Common myeloid progenitor, CD34-positive (primary cell): ENCODE measurements at regions not wholly inside any gene's neighbourhood (a gene's known extent, or its start where the extent isn't known, plus 50 kb on each side); places are given as distances from the start of the nearest gene placed in this dataset.

Experiments
- CTCF ChIA-PET: fragments of 350-600 bp; sonication (Branson Sonifier 250); formaldehyde crosslinking; loops from one replicate; lab custom pipeline; 2021; ENCODE audit warnings: antibody characterized with exemption; lab: Charles Lee
- POLR2A ChIA-PET: fragments of 350-600 bp; sonication (Branson Sonifier 250); formaldehyde crosslinking; loops from one replicate; lab custom pipeline; 2021; ENCODE audit warnings: antibody characterized with exemption; lab: Charles Lee
- DNase-seq, 3 donors: peaks; one replicate each; pipeline versions ENCODE4 v3.0.0 to v3.0.0-alpha.2; 2013
- H3K27ac ChIP-seq, 2 experiments: 1 replicate in 1 of 2; 2 replicates in 1 of 2; pipeline ENCODE4 v1.7.0; 2013; ENCODE audit warnings: inconsistent platforms in 2 of 2, low read length in 2 of 2, mild to moderate bottlenecking in 2 of 2, low read depth in 1 of 2, moderate library complexity in 1 of 2; ENCODE audit not compliant: severe bottlenecking in 2 of 2, insufficient read depth in 1 of 2, poor library complexity in 1 of 2
- H3K27me3 ChIP-seq, 5 experiments: replicated peaks in 2 of 5; 1 replicate in 3 of 5; 2 replicates in 2 of 5; pipeline versions ENCODE4 v1.6.1 to v1.7.0; 2013; ENCODE audit warnings: low read length in 4 of 5, mild to moderate bottlenecking in 2 of 5, moderate library complexity in 2 of 5, inconsistent platforms in 1 of 5; ENCODE audit not compliant: insufficient read depth in 5 of 5, control insufficient read depth in 4 of 5
- H3K36me3 ChIP-seq, 4 experiments: 1 replicate in 2 of 4; 2 replicates in 2 of 4; pipeline versions ENCODE4 v1.6.1 to v1.7.0; 2013; ENCODE audit warnings: low read length in 3 of 4, control low read depth in 1 of 4, mild to moderate bottlenecking in 1 of 4; ENCODE audit not compliant: control insufficient read depth in 4 of 4, insufficient read depth in 4 of 4
- H3K4me1 ChIP-seq, 4 experiments: 1 replicate in 3 of 4; 2 replicates in 1 of 4; pipeline versions ENCODE4 v1.6.1 to v1.7.1; 2013; ENCODE audit warnings: low read length in 3 of 4, mild to moderate bottlenecking in 3 of 4, control low read depth in 1 of 4, inconsistent platforms in 1 of 4, moderate library complexity in 1 of 4; ENCODE audit not compliant: control insufficient read depth in 4 of 4, insufficient read depth in 4 of 4; ENCODE audit errors: control extremely low read depth in 1 of 4
- H3K4me3 ChIP-seq, 7 experiments: 1 replicate in 4 of 7; 2 replicates in 3 of 7; pipeline versions ENCODE4 v1.5.1 to v1.7.0; 2013; ENCODE audit warnings: mild to moderate bottlenecking in 7 of 7, low read length in 6 of 7, moderate library complexity in 6 of 7, inconsistent platforms in 2 of 7, low read depth in 2 of 7, control low read depth in 1 of 7; ENCODE audit not compliant: insufficient read depth in 4 of 7, control insufficient read depth in 1 of 7; ENCODE audit errors: extremely low read depth in 1 of 7
- H3K9me3 ChIP-seq, 5 experiments: 1 replicate in 4 of 5; 2 replicates in 1 of 5; pipeline versions ENCODE4 v1.6.1 to v1.7.1; 2013; ENCODE audit warnings: low read length in 4 of 5, mild to moderate bottlenecking in 2 of 5, inconsistent platforms in 1 of 5, low read depth in 1 of 5, moderate library complexity in 1 of 5; ENCODE audit not compliant: control insufficient read depth in 4 of 5, insufficient read depth in 2 of 5; ENCODE audit errors: control extremely low read depth in 1 of 5
- WGBS: methylation state at CpG from one replicate; pipeline ENCODE4 v1.1.5; 2013; ENCODE audit not compliant: insufficient coverage; 5-methylcytosine and 5-hydroxymethylcytosine counted together

DNA sequence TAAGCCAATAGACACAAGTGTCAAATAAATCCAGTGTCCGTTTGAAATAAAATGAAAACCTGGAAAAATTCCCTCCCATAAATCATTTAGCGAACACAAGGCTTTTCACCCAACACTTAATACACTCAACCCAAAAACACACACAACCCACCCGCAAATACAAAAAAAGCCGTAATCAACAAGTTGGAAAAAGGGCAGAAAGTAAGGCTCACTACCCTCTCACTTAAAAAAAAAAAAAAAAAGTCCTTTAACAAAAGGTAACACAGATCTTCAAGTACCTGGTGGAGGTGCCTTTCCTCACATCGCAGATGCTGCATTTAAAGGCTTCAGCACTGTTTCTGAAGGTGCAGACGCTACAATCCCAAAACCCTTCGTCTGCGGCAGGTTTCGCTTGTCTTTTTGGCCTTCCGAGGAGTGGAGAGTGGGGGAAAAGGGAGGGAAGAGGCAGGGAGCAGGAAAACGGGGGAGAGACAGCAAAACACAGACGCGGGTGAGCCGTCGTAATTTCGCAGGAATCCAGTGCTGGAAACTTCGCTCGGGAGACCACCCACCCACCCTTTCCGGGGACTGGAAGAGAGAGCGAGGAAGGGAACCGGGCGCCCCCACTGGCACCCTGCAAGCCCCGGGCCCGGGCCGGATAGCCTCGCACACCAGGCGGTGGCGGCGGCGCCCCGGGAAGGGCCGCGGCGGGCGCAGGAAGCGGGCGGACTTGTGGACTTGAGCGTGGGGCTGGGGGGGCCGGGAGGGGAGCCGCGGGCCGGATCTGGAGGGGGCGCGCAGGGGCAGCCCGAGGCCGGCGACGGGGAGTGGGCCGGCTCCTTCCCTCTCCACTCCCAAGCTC lies 401.8 kb downstream of the SHQ1 start, which contains the start of gene RYBP:
Gene RYBP, minus strand, starts transcription at position 404 of the 841 bp plus-strand sequence.
- ChIA-PET CTCF (interaction anchor here (0.8 to 1.0 kb wide), 4 partner anchors 60 to 372 kb away, joined by 3 read pairs; no protein-coding TSS in a partner anchor), POLR2A (interaction anchor here (0.7 to 1.2 kb wide), 6 partner anchors 8 to 346 kb away, joined by 3 to 4 read pairs (median 3); no protein-coding TSS in a partner anchor)
- no peaks in the 10 kb centered on the region for H3K27me3 ChIP-seq
- peaks cover 0 to 5% (median 2%) of the 10 kb centered on the region in 4 experiments for H3K36me3 ChIP-seq
- H3K4me1 ChIP-seq = peaks cover 21 to 49% (median 37%) of the 10 kb centered on the region in 4 experiments
- peak within 1 kb of the TSS; percentile 81 to 91 for H3K27ac ChIP-seq
- peak within 1 kb of the TSS; percentile 87 to 99 (median 96) for H3K4me3 ChIP-seq
- WGBS = 0% methylated on average over 17 of the region's 49 CpGs
- H3K9me3 ChIP-seq = no peaks in the 10 kb centered on the region
- peak in 2 of 3 donors; percentile 40 to 53 for DNase-seq

DNA sequence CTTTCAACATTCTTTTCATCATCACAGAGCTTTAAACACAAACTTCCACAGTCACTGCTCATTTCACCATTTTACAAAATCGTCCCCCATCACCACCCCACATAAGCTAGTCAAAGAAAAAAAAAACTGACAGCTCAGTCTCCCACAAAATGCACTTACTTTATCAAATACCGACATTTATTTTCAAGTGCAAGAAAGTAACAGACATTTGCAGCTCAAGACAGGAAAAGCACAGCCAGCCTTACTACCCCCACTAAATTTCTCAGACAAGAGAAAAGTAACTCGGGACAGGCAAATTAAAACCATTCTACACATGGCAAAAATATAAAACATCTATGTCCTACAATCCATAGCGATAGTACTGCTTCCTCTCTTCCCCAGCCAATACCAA lies 402.4 kb downstream of the SHQ1 start:
- ChIA-PET POLR2A (interaction anchor here (0.6 to 1.0 kb wide), 4 partner anchors 30 to 345 kb away, joined by 3 to 12 read pairs (median 4); no protein-coding TSS in a partner anchor), CTCF (interaction anchor here (0.8 to 0.9 kb wide), 3 partner anchors 59 to 330 kb away, joined by 3 read pairs; no protein-coding TSS in a partner anchor)
- no peak for DNase-seq
- Histone ChIP-seq H3K36me3 (peaks cover 0 to 5% (median 2%) of the 10 kb centered on the region in 4 experiments), H3K27me3 (no peaks in the 10 kb centered on the region), H3K4me3 (peak overlapping the region in 6 of 7 experiments; percentile 92 to 99 (median 97)), H3K27ac (peak overlapping the region; percentile 81 to 91), H3K4me1 (peaks cover 26 to 55% (median 43%) of the 10 kb centered on the region in 4 experiments), H3K9me3 (no peaks in the 10 kb centered on the region)
- 0% methylated on average over 4 of the region's 4 CpGs for WGBS

DNA sequence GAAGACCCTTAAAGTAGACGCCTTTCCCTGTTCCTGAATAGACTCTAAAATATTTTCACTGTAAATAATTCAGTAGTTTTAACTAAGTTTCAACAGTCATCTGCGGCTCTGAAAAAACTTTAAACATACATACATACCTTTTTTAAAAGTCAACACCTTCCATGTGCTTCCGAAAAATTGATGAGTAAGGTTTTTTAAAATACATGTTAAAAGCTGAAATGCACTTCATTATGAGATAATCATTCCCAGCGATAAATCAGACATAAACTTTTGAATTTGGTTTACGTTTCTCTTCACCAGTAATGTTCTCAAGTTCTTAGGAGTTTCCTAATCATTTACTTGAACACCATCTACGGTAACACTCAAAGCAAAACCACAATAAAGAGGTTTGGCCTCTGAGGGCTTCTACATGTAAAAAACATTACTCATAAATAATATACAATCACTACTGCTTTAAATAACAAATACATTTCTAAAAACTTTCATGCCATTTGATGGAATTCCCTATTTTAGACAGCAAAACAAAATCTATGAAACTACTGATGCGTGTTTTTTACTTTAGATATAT lies 403.5 kb downstream of the SHQ1 start:
- Histone ChIP-seq H3K9me3 (no peaks in the 10 kb centered on the region), H3K27me3 (no peaks in the 10 kb centered on the region), H3K27ac (peak overlapping the region in 1 of 2 experiments; percentile 91), H3K36me3 (peaks cover 0 to 5% (median 2%) of the 10 kb centered on the region in 4 experiments), H3K4me1 (peaks cover 35 to 66% (median 51%) of the 10 kb centered on the region in 4 experiments), H3K4me3 (peak overlapping the region in 6 of 7 experiments; percentile 28 to 99 (median 96))
- ChIA-PET POLR2A (interaction anchor here (0.6 kb wide), 3 partner anchors 160 to 659 kb away, joined by 3 to 5 read pairs (median 3); no protein-coding TSS in a partner anchor), CTCF (no interaction called here)
- 0% methylated on average over 1 of the region's 7 CpGs for WGBS
- peak in 2 of 3 donors; percentile 55 to 60 for DNase-seq

DNA sequence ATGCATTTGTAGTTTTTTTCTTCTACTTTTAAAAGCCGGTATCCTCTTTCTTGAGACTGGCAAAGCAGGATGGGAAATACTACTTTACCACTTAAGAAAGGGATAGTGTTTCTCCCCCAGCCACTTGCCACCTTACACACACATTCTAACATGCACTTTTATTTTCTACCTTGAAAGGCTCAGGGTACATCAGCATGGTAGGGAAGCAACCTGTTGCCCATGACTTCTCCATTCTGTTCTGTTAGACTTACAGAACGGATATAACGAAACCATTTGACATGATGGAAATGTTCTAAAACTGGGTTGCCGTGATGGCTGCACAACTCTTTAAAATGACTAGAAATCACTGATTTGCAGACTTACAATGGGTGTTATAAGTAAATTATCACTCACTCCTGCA lies 405.5 kb downstream of the SHQ1 start:
- Histone ChIP-seq H3K4me3 (peak overlapping the region in 1 of 7 experiments; percentile 12), H3K36me3 (peaks cover 2 to 21% (median 10%) of the 10 kb centered on the region in 4 experiments), H3K27ac (no peak overlapping the region), H3K4me1 (peaks cover 45 to 85% (median 65%) of the 10 kb centered on the region in 4 experiments), H3K9me3 (no peaks in the 10 kb centered on the region), H3K27me3 (no peaks in the 10 kb centered on the region)
- peak in 2 of 3 donors; percentile 57 to 62 for DNase-seq
- POLR2A ChIA-PET = interaction anchor here (0.9 kb wide), 1 partner anchor 25 kb away, joined by 3 read pairs; no protein-coding TSS in a partner anchor
- WGBS = 72% methylated on average over 3 of the region's 4 CpGs
- CTCF ChIA-PET = interaction anchor here (0.6 to 2.1 kb wide), 2 partner anchors 90 to 95 kb away, joined by 3 to 5 read pairs; no protein-coding TSS in a partner anchor

DNA sequence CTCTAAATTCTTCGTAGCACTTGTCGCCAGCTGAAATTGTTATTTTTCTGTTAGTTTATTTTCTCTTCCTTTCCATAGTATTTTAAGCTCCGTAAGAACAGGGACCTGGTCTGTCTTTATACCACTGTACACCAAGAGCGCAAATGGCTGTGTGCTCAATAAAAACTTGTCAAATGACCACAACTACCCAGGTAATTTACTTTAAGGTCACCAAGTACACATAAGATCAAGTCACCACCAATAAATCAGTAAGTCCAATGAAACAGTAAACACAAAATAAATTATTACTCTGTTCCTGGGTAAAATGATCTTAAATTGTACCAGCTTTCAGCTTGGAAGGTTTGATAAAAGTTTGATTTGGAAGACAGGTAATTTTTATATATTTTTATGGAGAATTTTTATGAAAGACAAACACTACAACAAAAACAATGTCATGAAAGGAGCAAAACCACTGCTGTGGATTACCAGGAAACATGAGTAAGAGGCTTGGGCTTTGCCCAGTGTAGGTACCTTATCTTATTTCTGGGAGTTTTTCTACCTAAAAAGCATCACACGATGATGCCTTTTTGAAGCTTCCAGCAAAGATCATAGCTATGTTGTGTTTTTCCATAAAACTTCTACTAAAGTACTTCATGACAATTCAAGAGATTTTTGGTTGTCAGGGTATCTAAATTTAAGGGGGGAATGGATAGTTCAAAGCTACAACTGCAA lies 406.8 kb downstream of the SHQ1 start:
- no peak for DNase-seq
- Histone ChIP-seq H3K36me3 (peaks cover 4 to 21% (median 11%) of the 10 kb centered on the region in 4 experiments), H3K27me3 (no peaks in the 10 kb centered on the region), H3K4me1 (peaks cover 45 to 83% (median 64%) of the 10 kb centered on the region in 4 experiments), H3K27ac (peak overlapping the region in 1 of 2 experiments; percentile 50), H3K9me3 (no peaks in the 10 kb centered on the region), H3K4me3 (no peak overlapping the region)
- 60% methylated on average over 1 of the region's 5 CpGs for WGBS
- ChIA-PET POLR2A (interaction anchor here (0.6 to 1.0 kb wide), 2 partner anchors 39 to 248 kb away, joined by 3 read pairs; no protein-coding TSS in a partner anchor), CTCF (interaction anchor here (0.6 to 2.1 kb wide), 12 partner anchors 8 to 566 kb away, joined by 3 to 7 read pairs (median 4); no protein-coding TSS in a partner anchor)

DNA sequence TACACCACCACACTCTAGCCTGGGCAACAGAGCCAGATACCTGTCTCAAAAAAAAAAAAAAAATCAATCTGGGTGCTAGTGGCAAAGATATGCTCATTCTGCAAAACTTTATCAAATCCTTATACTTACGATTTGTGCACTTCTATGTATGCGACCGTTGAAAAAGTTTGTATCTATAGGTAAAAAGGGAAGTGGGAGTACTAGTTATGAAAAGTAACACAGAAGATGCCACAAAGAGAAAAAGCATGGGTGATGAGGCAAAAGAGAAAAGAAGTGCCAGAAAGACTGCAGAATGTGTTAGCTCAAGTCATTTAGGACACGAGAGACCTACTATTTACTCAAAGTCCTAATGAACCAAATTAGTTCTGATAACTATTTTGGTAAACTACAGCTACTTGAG lies 407.8 kb downstream of the SHQ1 start:
- Histone ChIP-seq H3K9me3 (no peaks in the 10 kb centered on the region), H3K4me3 (no peak overlapping the region), H3K4me1 (peaks cover 39 to 81% (median 60%) of the 10 kb centered on the region in 4 experiments), H3K27ac (no peak overlapping the region), H3K27me3 (no peaks in the 10 kb centered on the region), H3K36me3 (peaks cover 4 to 21% (median 11%) of the 10 kb centered on the region in 4 experiments)
- ChIA-PET POLR2A (interaction anchor here (0.6 to 1.0 kb wide), 2 partner anchors 38 to 249 kb away, joined by 3 read pairs; no protein-coding TSS in a partner anchor), CTCF (interaction anchor here (0.7 to 1.2 kb wide), 4 partner anchors 15 to 565 kb away, joined by 3 to 4 read pairs (median 3); no protein-coding TSS in a partner anchor)
- 59% methylated on average over 3 of the region's 4 CpGs for WGBS
- DNase-seq = peak in 2 of 3 donors; percentile 44 to 55
